CD4-positive, alpha-beta T cell treated with Interleukin-12 subunit alpha and Interleukin-12 subunit beta, for 1 hour (primary cell): ENCODE measurements at regions not wholly inside any gene's neighbourhood (a gene's known extent, or its start where the extent isn't known, plus 50 kb on each side); places are given as distances from the start of the nearest gene placed in this dataset.

ENCODE experiments used
- DNase-seq: peaks from one replicate; pipeline ENCODE4 v3.0.0-alpha.2; 2020

DNA sequence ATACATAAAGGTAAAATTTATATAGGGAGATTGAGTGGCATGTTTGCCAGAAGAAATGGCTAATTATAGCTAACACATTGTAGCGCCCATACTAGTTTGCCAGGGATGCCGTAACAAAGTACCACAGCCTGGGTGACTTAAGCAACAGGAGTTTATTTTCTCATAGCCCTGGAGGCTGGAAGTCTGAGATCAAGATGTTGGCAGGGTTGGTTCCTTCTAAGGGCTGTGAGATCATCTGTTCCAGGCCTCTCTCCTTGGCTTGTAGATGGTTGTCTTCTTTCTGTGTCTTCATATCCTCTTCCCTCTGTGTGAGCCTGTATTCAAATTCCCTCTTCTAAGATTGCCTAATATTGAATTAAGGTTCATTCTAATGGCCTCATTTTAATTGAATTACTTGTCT lies 417.5 kb upstream of the OPRM1 start:
- no peak for DNase-seq

DNA sequence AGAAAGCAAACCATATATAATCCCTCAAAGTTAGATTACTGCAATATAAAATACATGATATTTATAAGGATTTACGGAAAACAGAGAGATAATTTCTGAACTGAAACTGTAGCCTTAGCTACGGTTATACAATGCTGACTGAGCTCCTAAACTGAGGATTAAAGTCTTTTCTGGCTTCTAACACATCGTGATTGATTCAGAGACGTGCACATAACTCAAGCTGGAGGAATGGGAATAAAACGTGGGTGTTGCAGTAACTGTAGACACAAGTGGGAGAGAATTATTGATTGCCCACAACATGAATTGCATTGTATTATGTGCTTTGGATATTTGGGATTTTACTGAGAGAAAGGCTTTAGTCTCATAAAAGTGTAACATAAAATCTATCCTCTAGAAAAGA lies 418.0 kb upstream of the OPRM1 start:
- DNase-seq, result no peak

DNA sequence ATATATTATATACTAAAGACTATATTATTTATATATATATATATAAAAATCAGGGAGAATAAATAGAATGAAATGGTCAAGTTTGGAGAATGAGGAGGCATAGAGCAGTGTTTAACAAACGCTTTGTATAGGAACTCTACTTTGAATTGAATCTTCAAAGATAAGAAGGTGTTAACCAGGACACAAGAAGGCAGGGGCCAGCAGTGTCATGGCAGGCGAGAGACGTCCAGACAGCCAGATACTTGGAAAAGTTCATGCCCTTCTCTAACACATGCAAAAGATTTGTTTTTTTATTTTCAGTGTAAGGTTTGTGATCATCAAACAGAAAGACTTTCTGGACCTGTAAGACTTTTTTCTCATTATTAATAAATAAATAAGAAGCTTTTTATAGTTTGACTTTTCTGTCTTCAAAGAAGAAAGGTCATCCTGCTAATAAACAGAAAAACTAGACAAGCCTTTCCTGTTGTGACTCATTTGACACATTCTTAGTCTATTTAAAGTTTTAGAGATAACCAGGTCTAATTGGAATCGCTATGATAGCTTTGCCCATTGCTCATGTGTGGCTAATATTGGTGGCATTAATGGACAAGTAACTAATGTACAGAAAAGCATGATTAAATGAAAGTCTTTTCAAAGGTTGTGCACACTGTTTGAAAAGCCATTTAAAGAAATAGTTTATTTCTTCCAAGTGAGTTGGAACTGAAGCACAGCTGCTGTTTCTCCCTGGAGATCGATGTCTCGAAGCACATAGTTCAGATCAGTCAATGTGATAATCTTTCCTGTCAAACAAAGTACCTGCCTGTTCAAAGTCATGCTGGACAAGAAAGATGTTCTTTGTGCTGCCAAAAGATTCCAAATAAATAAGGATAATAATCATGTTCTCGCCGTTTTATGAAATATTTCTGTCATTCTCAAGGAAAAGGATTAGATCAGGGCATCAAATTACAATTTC lies 420.4 kb upstream of the OPRM1 start:
- DNase-seq, result no peak

DNA sequence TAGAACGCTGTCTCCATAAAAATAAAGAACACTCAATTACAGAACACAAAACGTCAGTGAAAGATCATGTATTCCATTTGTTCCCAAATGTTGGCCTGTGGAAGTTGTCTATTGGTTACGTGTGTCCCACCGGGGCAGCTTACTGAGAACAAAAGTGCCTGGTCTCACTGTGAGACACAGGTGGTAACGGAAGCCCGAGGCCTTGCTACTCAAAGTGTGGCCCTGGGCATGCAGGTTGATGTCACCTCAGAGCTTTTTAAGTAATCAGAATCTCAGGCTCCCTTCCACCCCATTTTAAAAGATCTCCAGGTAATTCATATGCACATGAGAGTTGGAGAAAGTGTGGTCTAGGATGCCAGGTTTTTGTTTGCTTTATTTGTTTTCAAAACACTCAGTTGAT lies 422.5 kb upstream of the OPRM1 start:
- DNase-seq, result no peak

DNA sequence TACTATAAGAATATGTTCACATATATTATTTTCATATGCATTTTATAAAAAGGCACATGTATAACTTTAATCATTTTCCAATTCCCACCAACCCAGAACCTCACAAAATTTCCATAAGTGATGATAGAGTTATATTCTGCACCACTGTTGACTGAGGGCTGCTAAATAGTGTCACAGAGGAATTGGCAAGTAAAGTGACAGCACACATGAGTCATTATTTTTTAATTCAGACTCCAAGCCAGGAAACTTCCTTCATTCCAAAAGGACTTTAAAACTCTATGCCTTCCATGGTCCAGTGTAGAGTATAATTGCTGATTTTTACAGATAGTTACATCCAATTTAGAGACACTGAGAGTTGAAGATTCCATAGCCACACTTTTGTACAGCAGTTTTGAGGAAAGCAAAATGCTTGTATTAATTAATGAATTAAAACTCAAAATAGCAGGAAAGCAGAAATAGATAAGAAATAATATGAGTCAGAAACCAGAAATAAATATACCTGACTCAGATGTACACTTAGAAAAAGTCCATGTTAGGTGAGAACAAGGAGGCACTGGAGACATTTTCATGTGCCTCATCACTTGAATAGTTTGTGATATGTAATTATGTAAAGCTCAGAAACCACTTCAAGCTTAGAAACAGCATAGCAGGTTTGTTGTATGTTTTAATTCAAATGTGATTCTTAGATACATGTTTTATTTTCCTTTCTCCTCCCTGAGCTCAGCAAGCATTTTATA lies 425.2 kb upstream of the OPRM1 start:
- DNase-seq, result no peak

DNA sequence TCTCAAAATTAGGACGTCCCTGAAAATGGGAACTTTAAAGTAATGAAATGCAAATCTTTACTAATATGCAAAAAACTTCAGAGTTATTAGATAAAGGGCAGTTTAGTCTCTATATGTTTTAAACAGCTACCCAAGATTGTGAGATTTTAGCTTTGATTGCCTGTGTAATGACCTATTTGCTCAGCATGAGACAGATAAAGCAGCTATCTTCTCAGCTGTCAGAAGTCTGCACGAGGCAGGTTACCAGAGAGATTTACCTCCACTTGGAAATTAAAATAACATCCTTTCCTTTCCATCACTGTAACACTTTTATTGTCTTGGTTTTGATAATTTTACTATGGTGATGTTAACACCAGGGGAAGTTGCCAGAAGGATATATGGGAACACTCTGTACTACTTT lies 436.6 kb upstream of the OPRM1 start:
- no peak for DNase-seq

DNA sequence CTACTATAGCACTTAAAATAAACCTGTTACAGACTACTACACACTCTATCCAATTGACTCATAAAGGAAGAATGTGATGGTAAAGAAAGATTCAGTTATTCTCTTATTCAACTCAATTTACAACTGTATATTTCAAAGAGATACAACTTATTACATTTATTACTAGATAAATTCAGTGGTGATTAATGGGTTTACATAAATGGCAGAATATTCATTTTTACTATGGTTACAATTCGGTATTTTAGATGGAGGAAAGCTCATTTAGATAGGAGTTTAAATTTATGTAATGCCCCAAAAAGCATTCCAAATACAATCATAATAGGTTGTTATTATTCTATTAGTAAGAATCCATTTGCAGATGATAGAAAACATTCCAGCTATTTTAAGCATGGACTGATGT lies 439.1 kb upstream of the OPRM1 start:
- no peak for DNase-seq

DNA sequence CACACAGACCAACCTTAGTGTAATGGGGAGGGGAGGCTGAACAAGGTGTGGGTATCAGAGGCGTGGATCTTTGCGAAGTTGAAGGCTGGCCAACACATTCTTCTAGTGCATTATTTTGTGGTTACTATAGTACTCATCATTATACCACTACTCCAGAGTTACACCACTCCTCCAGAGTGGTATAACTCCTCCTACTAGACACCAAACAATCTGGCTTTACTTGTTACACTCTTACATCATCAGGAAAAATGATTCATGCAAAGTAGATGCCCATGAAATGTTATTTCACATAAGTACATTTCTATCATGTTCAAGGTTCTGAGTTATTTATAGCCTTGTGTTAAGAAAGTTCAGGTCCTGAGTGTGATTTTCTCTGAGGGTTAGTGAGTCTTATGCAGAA lies 443.1 kb upstream of the OPRM1 start:
- DNase-seq, result no peak

DNA sequence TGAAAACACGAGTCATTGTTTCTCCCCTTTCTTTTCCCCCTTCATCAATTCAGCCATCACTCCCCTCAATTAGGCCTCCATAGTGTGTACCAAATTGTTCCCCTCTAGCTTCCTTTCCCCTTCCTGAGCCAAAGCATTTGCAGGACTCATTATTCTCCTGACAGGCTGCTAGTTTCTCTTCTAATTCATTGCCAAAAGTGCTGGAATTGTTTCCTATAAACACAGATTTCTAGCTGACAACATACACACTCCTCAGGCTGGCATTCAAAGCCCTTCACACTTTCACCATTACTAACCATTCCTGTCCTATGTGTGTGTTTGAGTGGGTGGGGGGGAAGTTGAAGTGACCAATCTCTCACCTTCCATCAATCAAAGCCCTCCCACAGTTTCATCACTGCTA lies 444.2 kb upstream of the OPRM1 start:
- DNase-seq, result no peak

DNA sequence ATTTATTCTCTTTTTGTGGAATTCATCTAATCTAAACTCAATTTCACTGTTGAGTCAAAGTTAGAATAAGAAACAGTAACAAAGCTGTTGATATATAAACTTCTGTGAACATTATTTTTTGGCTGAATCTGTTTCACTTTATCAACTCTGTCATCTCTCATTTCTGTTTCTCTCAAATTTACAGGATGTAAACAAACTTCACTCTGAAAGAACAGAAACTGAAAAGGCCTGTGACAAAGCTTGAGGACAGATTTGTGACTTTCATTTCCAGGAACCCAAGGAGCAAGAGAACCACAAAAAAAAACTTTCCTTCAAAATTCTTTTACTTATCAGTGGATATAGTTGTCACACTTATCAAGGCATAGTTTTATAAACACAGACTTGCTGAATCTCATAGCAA lies 447.9 kb upstream of the OPRM1 start:
- DNase-seq, result no peak

DNA sequence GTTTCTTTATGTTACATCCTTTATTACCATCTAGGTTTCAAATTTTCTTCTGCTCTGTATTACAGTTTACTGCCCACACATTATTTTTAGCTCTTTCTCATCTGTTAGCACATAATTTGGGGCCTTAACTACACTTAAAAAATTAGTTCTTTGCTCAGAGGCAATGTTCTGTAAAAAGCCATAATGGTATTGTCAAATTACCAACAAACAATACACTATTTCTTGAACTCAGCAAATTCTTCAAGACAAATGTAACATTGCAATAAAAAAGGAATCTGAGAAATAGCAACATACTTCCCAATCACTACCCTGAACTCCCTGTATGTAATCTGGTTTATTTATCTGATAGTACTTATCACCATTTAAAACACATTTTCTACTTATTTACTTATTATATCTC lies 448.6 kb upstream of the OPRM1 start:
- DNase-seq, result no peak

DNA sequence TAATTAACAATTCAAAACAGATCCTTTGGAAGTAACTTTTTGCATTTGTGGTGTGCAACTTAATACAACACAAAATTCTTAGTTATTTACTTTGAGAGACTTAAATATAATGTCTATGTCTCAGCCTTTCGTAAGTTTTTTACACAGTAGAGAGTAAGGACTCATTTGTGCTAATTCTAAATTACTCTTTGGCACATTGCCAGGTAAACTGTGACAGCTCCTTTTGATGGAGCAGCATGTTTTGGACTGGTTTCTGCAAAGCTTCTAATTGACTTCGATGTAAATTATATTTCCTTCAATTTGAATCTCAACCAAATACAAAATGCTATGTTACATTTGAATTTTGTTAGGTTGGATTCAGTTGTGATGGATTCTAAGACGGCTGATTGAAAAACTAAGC lies 450.7 kb upstream of the OPRM1 start:
- DNase-seq, result no peak

DNA sequence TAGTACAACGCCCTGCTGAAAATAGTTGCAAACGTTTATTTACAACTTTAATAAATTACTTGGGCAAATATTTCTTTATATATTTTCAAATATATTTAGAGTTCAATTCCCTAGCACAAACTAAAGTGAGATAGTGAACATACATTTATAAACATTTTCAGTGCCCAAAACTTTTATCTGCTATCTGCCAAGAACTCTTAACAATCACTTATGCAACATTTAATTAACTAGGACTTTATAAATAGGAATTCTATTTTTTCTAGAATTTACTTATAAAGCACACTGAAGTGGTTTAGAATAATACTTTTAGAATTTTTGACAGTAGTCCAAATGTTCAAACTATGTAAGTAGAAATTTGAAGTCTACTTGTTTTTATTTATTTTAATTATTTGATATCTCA lies 452.6 kb upstream of the RGS17 start:
- no peak for DNase-seq

DNA sequence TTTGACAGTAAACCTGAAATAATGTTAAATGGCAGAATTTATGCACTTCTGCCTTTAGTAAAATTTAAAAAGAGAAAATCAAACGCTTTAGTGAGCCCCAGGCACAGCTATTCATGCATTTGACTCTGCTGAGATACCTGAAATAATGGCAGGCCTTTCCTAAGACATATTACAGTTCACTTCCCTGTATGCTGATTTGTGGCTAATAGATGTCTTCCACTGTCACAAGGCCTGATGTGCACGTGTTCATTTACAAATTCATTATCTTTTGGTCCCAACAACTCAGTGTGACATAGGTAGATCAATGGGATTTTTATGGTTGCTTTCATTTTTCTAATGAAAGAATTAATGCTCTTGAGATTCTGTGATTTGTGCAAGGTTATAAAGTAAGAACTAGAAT lies 449.7 kb upstream of the RGS17 start:
- no peak for DNase-seq

DNA sequence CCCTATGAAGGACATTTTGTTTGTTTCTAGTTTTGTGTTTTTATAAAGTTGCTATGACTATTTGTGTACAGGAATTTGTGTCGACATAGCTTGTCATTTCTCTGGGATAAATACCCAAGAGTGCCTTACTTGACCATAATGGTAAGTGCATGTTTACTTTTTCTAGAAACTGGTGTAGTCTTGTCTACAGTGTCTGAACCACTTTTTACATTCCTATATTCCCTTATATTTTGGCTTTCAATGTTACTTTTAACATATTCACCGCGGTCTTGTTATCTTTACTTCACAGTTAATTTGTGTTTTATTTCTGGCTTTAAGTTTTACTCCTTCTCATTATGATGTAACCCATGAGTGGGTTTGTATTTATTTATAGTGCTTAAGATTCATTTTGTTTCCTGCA lies 444.4 kb upstream of the RGS17 start:
- no peak for DNase-seq

DNA sequence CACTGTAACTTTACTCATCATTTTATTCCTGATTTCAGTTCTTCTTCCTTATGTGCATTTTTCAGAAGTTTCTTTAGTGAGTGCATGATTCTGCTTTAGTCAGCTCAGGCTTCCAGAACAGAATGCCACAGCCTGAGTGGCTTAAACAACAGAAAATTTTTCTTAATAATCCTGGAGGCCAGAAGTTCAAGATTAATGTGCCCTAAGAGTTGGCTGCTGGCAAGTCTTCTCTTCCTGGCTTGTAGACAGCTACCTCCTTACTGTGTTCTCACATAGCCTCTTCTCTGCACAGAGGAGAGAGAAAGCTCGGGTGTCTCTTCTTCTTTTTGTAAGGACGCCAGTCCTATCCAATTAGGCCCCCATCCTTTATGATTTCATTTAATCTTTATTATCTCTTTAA lies 443.1 kb upstream of the RGS17 start:
- DNase-seq, result no peak

DNA sequence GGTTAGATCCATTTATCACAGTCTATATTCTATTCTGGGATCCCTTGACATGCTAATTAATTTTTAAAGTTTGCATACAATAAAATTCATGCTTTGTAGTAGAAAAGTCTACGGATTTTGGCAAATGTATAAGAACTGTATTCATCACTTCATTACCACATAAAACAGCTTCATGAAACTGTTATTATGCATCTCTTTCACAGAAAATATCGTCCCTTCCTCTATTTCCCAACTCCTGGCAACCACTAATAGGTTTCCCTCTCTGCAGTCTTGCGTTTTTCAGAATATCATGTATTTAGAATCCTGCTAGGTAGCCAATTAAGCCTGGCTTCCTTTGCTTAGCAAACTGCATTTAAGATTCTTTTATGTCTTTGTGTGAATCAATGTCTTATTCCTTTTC lies 441.3 kb upstream of the RGS17 start:
- no peak for DNase-seq

DNA sequence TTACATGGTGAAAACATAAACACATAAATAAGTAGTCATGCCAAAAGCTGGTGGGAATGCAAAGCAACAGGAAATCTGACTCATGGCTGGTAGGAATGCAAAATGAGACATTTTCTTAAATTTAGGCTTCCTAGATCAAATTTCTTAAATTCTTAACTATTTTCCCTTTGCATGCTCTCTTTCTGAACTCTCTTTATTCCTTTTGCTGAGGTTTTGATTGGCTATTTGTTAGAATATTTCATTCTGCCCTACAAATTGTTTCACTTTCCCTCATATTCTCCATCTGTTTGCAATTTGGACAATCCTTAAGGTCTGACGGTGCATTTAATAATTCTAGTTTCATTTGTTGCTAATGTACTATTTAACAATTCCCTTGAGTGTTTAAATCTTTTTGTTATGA lies 437.5 kb upstream of the RGS17 start:
- no peak for DNase-seq

DNA sequence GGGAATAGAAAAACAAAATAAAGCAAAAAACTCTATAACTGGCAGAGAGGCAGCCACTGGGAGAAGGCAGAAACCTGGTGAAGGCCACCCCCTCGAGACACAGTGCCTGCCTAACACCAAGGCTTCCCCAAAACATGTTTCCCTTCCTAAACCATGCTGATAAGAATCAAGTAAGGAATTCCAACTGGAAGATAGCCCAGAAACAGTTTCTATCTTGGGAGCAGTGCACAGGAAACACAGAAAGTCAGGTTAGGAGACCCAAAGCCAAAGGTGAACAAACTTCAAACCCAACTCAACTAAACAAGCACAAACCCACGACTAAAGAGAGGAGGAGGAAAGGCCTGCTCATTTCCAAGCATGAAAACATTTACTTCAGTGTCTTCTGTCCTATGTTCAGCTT lies 433.7 kb upstream of the RGS17 start:
- no peak for DNase-seq

DNA sequence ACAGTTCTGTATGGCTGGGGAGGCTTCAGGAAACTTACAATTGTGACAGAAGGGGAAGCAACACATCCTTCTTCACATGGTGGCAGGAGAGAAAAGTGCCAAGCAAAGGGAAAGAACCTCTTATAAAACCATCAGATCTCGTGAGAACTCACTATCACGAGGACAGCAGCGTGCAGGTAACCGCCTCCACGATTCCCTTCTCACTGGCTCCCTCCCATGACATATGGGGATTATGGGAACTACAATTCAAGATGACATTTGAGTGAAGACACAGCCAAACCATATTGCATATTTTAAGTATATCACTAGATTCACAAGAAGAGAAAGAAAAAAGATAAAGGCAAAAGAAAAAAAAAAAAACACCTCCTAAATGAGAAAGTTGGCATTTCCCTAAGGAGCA lies 431.9 kb upstream of the RGS17 start:
- DNase-seq, result no peak

DNA sequence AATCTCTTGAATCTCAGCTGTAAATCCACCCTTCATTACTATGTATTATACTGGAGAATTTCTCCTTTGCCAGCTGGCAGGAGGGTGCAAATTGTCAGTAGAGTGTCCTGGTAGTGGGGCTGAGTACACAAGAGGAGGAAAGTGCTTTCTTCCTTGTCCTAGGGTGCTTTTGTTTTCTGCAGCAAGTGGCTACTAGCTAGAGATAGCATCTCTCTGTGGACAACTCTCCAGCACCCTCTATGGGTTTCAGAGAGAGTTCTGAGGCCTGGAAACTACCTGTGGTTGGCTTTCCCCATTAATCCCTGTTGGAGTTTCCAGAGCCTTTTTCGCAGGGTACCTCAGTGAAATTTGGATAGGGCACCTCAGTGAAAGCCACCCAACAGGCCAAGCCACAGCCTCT lies 422.5 kb upstream of the RGS17 start:
- no peak for DNase-seq

DNA sequence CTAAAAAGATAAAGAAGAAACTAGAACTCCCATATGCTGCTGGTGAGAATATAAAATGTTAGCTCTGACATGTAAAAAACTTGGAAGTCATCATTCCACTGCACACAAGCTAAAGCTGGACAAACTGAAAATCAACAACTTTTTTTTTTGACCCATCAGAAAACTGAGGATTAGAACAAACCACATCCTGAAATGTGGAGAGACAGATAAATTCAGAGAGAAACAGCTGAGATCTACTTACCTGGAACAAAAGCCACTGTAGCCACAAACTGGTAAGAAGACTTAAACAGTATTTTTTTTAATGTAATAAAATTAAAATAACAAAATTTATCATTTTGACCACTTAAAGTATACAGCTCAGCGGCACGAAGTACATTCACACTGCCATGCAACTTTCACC lies 408.5 kb upstream of the RGS17 start:
- DNase-seq, result no peak

DNA sequence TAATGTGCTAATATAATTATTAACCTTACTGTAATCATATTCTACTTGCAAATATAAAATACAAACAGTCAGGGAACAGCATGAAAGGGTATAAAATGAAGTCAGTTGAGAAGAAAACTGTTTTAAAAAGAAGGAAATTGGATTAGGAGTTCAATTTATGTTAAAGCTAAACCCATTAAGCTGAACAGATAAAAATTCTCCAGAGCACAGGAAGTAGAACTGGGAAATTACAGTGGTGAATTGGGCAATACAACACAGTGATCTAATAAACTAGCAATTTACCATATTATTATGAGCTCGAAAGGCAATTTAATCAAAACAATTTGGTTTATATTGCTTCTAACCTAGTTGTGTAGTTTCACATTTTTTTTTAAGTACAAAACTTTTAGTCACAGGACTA lies 407.4 kb upstream of the RGS17 start:
- no peak for DNase-seq

DNA sequence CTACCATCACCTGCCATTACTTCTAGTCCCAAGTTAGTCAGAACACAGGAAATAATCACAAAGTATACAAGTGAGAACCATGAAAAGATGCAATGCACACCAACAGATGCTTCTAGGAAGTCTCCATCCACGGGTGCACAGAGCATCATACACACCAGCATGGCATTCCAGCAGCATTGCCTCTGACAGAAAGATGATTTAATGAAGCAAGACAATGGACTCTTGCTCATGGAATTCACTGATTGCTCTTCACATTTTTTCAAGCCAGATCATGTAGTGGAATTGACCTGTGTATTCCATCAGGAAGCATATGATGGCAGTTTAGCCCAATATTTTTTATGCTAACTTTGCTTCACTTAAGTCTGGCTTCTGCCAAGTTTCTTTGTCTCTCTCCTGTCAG lies 406.3 kb upstream of the RGS17 start:
- DNase-seq, result no peak

DNA sequence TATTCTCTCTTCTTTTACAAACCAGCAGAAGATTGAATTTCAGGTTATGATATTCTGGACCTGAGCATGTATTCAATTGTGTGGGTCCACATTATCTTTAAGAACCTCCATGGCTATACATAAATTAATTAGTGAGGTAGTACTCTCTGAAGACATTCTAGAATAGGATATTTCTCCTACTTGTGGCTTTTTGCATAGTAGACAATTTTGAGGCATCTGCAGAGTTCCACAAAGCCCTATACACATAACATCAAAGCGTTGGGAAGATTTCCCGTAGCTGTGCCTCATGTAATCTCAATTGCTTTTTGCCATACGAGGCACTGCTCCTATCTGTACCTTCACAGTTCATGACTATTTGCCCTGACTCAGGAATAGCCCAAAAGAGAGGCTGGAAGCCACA lies 395.4 kb upstream of the RGS17 start:
- DNase-seq, result no peak
